Activated CD4-positive, alpha-beta memory T cell treated with anti-CD3 and anti-CD28 coated beads, Interleukin-2, amount 10 ng/mL, durations not matched to agents 7 days and 5 days (primary cell): ENCODE measurements at regions not wholly inside any gene's neighbourhood (a gene's known extent, or its start where the extent isn't known, plus 50 kb on each side); places are given as distances from the start of the nearest gene placed in this dataset.

Experiments
- CTCF ChIA-PET: fragments of 350-600 bp; sonication (Branson Sonifier 250); formaldehyde crosslinking; loops from one replicate; lab custom pipeline; 2021; ENCODE audit warnings: antibody characterized with exemption, inconsistent platforms; lab: Charles Lee
- POLR2A ChIA-PET: fragments of 350-600 bp; sonication (Branson Sonifier 250); formaldehyde crosslinking; loops from one replicate; lab custom pipeline; 2021; ENCODE audit warnings: antibody characterized with exemption; lab: Charles Lee
- DNase-seq: peaks from one replicate; pipeline ENCODE4 v3.0.0-alpha.2; 2020
- H3K27ac Mint-ChIP-seq: one replicate; pipeline ENCODE4 v1.8.0; 2021; ENCODE audit warnings: mild to moderate bottlenecking, mixed read lengths
- H3K27me3 Mint-ChIP-seq: one replicate; pipeline ENCODE4 v1.8.0; 2021; ENCODE audit warnings: mixed read lengths
- H3K36me3 Mint-ChIP-seq: one replicate; pipeline ENCODE4 v1.8.0; 2021; ENCODE audit warnings: low read depth, mixed read lengths
- H3K4me1 Mint-ChIP-seq: one replicate; pipeline ENCODE4 v1.8.0; 2021; ENCODE audit warnings: mixed read lengths
- H3K4me3 Mint-ChIP-seq: one replicate; pipeline ENCODE4 v1.8.0; 2021; ENCODE audit warnings: mild to moderate bottlenecking, mixed read lengths
- H3K9me3 Mint-ChIP-seq: one replicate; pipeline ENCODE4 v1.8.0; 2021; ENCODE audit warnings: mixed read lengths

DNA sequence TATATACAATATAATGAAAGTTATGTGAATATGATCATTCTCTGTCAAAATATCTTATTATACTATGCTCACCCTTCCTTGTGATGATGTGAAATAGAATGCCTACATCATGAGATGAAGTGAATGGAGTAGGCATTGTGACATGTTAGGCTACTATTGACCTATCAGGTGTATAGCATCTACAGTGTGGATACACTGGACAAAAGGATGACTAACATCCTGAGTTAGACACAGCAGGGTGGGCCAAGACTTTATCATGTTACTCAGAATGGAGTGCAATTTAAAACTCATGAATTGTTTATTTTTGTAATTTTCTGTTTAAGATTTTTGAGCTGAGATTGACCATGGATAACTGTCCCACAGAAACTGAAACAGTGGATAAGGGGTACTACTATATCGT is 53.4 kb upstream of the NAV3 start:
- Mint-ChIP-seq H3K9me3 (peaks cover 3% of the 10 kb centered on the region), H3K27ac (no peak overlapping the region), H3K4me3 (no peak overlapping the region), H3K36me3 (no peaks in the 10 kb centered on the region), H3K4me1 (no peaks in the 10 kb centered on the region), H3K27me3 (no peaks in the 10 kb centered on the region)
- CTCF ChIA-PET, result no interaction called here
- no peak for DNase-seq
- POLR2A ChIA-PET, result no interaction called here

DNA sequence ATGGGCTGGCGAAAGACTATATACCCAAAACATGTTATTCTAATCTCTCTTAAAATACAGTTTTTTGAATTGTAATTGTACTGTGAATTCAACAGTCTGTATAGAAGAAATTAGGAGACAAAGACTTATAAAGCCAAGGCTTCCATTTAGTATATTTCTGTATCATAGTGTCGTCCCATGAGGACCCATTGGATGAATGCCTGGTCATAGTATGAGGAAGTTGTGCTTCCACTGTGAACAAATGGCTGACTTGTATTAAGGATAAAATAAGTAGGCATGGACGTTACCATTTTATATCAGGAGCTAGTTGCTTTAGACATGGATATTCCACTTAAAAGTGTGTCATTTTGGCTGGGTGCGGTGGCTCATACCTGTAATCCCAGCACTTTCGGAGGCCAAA is 55.9 kb upstream of the NAV3 start:
- H3K27ac Mint-ChIP-seq, result no peak overlapping the region
- H3K9me3 Mint-ChIP-seq, result peaks cover 3% of the 10 kb centered on the region
- H3K4me3 Mint-ChIP-seq, result no peak overlapping the region
- H3K36me3 Mint-ChIP-seq, result no peaks in the 10 kb centered on the region
- no peaks in the 10 kb centered on the region for H3K4me1 Mint-ChIP-seq
- POLR2A ChIA-PET, result no interaction called here
- CTCF ChIA-PET, result no interaction called here
- H3K27me3 Mint-ChIP-seq, result no peaks in the 10 kb centered on the region
- no peak for DNase-seq

DNA sequence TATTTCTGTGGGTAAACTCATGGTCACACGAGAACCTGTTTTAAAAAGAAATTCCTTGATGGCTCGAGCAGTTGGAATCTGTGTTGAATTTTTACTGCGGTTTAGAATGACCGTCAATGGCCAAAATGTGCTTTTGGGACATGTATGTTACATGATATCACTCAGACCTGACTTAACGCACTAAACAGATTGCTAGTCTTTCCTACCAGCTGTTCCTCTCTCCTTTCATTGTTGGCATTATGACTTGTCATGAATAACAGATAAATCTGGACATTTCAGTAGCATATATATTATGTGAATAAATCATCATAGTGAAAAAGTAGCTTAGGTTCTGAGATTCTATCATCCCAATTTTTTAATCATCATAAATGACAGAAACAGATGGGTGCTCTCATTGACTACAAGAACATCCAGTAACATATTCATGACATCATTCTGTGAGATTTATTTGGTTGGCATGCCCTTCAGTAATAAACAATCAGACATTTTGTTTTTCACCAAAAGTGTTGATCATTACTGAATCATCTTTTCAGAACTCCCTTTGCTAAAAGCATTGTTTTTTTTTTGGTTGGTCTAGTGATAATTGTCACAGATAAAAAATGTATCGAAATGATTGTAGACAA is 57.9 kb upstream of the NAV3 start:
- H3K4me1 Mint-ChIP-seq, result no peaks in the 10 kb centered on the region

DNA sequence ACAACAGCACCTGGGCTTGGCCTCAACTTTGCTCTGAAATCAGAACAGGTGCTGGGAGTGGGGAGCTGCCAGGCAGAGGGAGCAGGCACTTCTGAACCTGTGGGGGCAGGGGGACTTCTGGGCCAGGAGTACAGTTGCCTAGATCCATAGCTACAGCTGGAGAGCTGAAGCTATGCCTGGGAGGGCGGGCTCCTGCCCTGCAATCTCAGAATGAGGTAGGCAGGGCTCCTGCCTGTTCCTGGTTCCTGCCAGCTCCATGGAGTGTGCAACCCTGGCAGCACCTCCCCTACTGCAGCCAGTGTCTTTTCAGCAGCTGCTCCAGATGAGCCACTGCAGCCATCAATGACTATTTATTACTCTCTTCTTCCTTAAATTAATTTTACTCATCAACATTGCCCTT is 62.1 kb upstream of the NAV3 start:
- Mint-ChIP-seq H3K27me3 (no peaks in the 10 kb centered on the region), H3K4me1 (no peaks in the 10 kb centered on the region), H3K27ac (no peak overlapping the region), H3K9me3 (peaks cover 11% of the 10 kb centered on the region), H3K4me3 (no peak overlapping the region), H3K36me3 (no peaks in the 10 kb centered on the region)
- no peak for DNase-seq
- POLR2A ChIA-PET, result no interaction called here
- CTCF ChIA-PET, result no interaction called here

More for the DNA sequence above, 57.9 kb upstream of the NAV3 start:
- POLR2A ChIA-PET, result no interaction called here
- Mint-ChIP-seq H3K36me3 (no peaks in the 10 kb centered on the region), H3K4me3 (no peak overlapping the region), H3K27me3 (no peaks in the 10 kb centered on the region), H3K27ac (no peak overlapping the region), H3K9me3 (peaks cover 6% of the 10 kb centered on the region)
- DNase-seq, result no peak
- CTCF ChIA-PET, result no interaction called here

DNA sequence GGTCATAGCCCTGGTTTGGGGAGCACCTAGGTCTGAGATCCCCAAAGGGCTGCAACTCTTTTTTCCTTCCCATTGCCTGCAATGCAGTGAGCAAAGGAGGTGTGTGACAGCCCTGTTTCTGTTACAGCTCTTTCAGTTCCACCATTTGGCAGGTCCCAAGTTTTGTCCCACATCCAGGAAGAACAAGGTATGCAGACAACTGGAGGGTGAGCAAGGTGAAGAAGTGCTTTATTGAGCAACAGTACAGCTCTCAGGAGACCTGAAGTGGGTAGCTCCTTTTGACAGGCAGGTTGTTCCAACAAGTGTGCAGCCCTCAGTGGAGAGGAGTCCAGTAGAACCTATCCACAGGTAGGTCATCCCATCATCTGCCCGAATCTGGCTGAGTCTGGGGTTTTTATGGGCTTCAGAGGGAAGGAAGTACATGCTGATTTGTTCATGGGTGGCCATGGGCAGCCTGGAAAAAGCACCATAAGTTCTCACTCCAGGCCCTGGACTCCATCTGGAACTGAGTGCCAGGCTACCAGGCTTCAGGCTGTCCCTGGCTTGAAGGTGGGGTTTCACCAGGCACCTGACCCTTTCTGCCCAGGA is 62.8 kb upstream of the NAV3 start:
- Mint-ChIP-seq H3K4me3 (no peak overlapping the region), H3K4me1 (no peaks in the 10 kb centered on the region)
- CTCF ChIA-PET, result no interaction called here

DNA sequence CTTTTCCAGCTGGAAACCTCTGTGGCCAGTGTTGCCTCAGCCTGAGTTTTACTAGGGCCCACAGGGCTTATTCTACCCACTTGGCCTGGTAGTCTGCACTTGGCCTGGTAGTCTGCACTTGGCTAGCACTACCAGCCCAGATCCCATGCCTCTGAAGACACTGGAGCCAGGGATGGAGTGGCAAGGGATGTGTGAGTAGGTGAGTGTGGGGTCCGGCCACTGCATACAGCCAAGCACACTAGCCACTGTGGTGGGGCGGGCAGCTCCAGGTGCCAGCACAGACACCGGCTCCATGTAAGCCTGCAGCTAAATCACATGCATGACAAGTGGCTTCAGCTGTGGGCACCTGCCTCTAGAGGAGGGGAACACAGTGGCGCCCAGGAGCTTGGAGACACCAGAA is 63.4 kb upstream of the NAV3 start:
- no peak overlapping the region for H3K27ac Mint-ChIP-seq
- no peaks in the 10 kb centered on the region for H3K4me1 Mint-ChIP-seq
- no peaks in the 10 kb centered on the region for H3K27me3 Mint-ChIP-seq
- CTCF ChIA-PET, result no interaction called here
- H3K9me3 Mint-ChIP-seq, result peaks cover 11% of the 10 kb centered on the region
- no peaks in the 10 kb centered on the region for H3K36me3 Mint-ChIP-seq
- POLR2A ChIA-PET, result no interaction called here
- H3K4me3 Mint-ChIP-seq, result no peak overlapping the region
- no peak for DNase-seq

More for the DNA sequence above, 62.8 kb upstream of the NAV3 start:
- H3K9me3 Mint-ChIP-seq, result peaks cover 11% of the 10 kb centered on the region
- no peaks in the 10 kb centered on the region for H3K27me3 Mint-ChIP-seq
- no peak overlapping the region for H3K27ac Mint-ChIP-seq
- H3K36me3 Mint-ChIP-seq, result no peaks in the 10 kb centered on the region
- DNase-seq, result no peak
- POLR2A ChIA-PET, result no interaction called here

DNA sequence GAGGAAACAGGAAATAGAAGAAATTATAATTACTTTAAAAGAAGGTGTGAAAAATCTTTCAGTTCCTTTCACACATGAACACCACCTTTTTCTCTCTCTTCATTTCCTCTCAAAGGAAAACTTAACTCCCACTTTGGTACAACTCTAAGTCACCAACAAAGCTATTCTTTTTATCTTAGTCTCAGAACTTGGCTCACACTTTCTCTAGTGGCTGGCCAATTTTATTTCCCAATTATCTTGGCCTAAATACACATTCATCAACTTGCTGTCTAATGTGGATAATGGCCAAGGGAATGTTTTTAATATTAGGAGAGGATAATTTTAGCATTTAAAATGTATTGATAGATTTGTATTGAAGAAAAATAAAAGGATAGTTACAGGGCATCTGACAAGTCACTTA is 64.5 kb upstream of the NAV3 start:
- ChIA-PET CTCF (no interaction called here), POLR2A (no interaction called here)
- H3K27ac Mint-ChIP-seq, result no peak overlapping the region
- H3K4me1 Mint-ChIP-seq, result no peaks in the 10 kb centered on the region
- no peak for DNase-seq
- H3K4me3 Mint-ChIP-seq, result no peak overlapping the region
- H3K36me3 Mint-ChIP-seq, result no peaks in the 10 kb centered on the region
- H3K9me3 Mint-ChIP-seq, result peaks cover 16% of the 10 kb centered on the region
- no peaks in the 10 kb centered on the region for H3K27me3 Mint-ChIP-seq

DNA sequence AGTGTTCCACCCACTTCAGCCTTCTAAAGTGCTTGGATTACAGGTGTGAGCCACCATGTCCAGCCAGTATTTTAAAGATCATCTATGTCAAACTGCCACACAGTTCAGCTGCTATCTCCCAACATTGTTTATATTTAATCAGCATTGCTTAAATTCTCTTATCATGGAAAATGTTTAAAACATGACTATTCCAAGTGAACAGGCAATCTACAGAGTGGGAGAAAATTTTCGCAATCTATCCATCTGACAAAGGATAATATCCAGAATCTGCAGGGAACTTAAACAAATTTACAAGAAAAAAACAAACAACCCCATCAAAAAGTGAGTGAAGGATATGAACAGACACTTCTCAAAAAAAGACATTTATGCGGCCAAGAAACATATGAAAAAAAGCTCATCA is 69.4 kb upstream of the NAV3 start:
- ChIA-PET POLR2A (no interaction called here), CTCF (no interaction called here)
- H3K4me3 Mint-ChIP-seq, result no peak overlapping the region
- H3K36me3 Mint-ChIP-seq, result no peaks in the 10 kb centered on the region
- H3K4me1 Mint-ChIP-seq, result no peaks in the 10 kb centered on the region
- no peak for DNase-seq
- peaks cover 16% of the 10 kb centered on the region for H3K9me3 Mint-ChIP-seq
- H3K27ac Mint-ChIP-seq, result no peak overlapping the region
- H3K27me3 Mint-ChIP-seq, result no peaks in the 10 kb centered on the region

DNA sequence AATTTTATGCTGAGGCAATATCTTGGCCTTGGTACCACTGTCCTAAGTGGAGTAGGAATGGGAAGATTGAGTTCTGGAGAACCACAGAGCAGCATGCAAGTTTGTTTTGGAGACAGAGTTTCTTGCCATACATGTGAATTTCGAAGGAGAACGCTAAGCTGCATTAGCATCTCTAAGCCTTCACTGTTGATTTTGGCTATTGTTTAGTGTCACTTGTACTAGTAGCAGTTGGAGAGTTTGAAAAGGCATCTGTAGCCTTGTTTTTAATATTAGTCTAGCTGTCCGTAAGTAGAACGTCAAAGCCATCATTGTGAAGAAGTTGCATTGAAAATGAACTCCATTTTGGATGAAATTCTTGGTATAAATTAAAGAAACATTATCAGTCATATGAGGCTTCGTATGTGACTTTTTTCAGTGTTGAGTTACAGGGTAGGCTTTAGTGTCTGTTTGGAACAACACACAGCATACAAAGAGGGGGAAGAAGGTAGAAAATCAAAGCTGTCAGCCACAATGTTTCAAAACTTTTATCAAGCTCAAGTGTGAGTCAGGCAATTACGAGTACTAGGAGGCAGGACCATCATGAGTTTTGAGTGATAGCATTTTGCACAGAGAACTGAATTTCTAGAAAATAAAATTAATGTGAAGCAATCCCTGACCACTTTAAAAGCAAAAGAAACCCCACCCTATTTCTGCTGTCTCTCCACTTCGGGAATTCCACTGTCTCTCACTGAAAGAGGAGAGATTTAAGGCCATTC is 70.2 kb upstream of the NAV3 start:
- no peaks in the 10 kb centered on the region for H3K27me3 Mint-ChIP-seq
- ChIA-PET POLR2A (no interaction called here), CTCF (no interaction called here)
- DNase-seq, result no peak
- no peak overlapping the region for H3K27ac Mint-ChIP-seq
- no peak overlapping the region for H3K4me3 Mint-ChIP-seq
- no peaks in the 10 kb centered on the region for H3K4me1 Mint-ChIP-seq
- no peaks in the 10 kb centered on the region for H3K36me3 Mint-ChIP-seq
- peaks cover 12% of the 10 kb centered on the region for H3K9me3 Mint-ChIP-seq

DNA sequence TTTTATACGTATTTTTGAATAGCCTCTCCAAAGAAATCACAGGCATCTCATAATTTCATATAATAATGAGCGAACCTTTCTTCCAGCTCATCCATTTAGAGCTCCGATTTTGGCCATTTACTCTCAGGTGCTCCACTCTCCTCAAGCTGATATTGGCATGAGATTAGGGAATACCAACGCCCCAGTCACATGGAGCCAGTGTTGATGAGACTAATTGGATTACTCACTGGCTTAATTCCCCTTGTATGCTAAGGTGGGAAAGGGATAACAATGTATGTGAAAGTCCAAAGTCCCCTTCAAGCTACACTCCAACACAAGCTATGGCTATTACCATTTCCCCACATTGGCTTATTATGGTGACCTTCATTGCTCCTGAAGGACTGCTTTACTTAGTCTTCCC is 76.6 kb upstream of the NAV3 start:
- H3K36me3 Mint-ChIP-seq, result no peaks in the 10 kb centered on the region
- H3K4me1 Mint-ChIP-seq, result no peaks in the 10 kb centered on the region
- H3K4me3 Mint-ChIP-seq, result no peak overlapping the region
- ChIA-PET POLR2A (no interaction called here), CTCF (no interaction called here)
- no peak for DNase-seq
- H3K27me3 Mint-ChIP-seq, result no peaks in the 10 kb centered on the region
- no peaks in the 10 kb centered on the region for H3K9me3 Mint-ChIP-seq
- no peak overlapping the region for H3K27ac Mint-ChIP-seq

DNA sequence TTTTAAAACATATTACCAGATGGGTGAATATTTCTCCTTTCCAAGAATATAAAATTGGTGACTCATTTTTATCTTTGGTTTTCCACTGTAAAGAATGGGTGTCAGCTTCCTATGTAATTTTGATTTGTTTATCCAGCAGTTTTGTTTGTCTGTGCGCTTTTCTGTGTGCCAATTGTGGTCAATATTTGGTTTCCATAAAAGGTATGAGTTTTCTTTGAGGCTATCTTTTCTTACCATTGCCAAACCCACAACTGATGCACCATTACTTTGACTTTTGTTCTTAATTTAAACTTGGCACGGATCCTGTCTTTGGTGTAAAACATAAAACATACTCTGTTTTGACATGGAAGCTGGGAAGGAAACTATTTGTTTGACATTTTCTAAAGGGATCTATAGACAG is 78.8 kb upstream of the NAV3 start:
- H3K27me3 Mint-ChIP-seq, result no peaks in the 10 kb centered on the region
- ChIA-PET CTCF (no interaction called here), POLR2A (no interaction called here)
- H3K4me1 Mint-ChIP-seq, result no peaks in the 10 kb centered on the region
- no peak for DNase-seq
- no peaks in the 10 kb centered on the region for H3K36me3 Mint-ChIP-seq
- no peaks in the 10 kb centered on the region for H3K9me3 Mint-ChIP-seq
- no peak overlapping the region for H3K4me3 Mint-ChIP-seq
- no peak overlapping the region for H3K27ac Mint-ChIP-seq

DNA sequence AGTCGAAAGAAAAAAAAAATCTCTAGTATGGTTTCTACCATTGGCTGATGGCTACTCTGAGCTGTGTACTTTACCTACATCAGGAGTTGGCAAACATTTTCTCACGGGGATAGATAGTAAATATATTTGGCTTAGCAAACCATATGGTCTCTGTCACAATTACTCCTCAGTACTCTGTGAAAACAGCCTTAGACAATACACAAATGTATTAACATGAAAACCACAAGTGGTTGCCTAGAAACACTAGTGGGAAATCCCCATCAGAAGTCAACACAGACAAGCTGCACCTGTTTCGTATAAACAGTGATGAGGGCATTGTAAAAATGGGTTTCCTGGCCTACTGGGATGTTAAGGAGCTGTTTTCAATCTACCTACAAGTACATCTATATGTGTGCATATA is 84.6 kb upstream of the NAV3 start:
- H3K4me3 Mint-ChIP-seq, result no peak overlapping the region
- H3K27me3 Mint-ChIP-seq, result no peaks in the 10 kb centered on the region
- no peak for DNase-seq
- POLR2A ChIA-PET, result no interaction called here
- no peaks in the 10 kb centered on the region for H3K4me1 Mint-ChIP-seq
- CTCF ChIA-PET, result no interaction called here
- no peaks in the 10 kb centered on the region for H3K9me3 Mint-ChIP-seq
- H3K27ac Mint-ChIP-seq, result no peak overlapping the region
- no peaks in the 10 kb centered on the region for H3K36me3 Mint-ChIP-seq

DNA sequence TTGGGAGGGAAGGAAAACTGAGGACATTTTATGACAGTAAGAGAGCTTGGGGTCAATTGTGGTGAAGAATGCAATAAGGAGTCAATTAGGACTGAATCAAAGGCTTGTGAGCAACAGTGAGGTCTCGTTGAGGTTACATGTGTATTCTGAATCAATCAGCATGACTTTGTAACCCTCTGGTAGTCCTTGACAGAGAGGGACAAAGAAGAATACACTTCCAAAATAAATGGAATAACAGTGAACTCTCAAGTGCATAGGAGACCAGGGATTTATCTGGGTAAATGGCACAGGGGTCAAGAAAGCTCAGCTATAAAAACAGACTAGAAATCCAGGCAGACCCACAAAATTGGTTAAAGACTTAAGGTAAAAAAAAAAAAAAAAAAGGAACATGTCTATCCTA is 85.1 kb upstream of the NAV3 start:
- no peak overlapping the region for H3K4me3 Mint-ChIP-seq
- DNase-seq, result no peak
- CTCF ChIA-PET, result no interaction called here
- no peaks in the 10 kb centered on the region for H3K27me3 Mint-ChIP-seq
- H3K4me1 Mint-ChIP-seq, result no peaks in the 10 kb centered on the region
- H3K36me3 Mint-ChIP-seq, result no peaks in the 10 kb centered on the region
- POLR2A ChIA-PET, result no interaction called here
- H3K27ac Mint-ChIP-seq, result no peak overlapping the region
- H3K9me3 Mint-ChIP-seq, result no peaks in the 10 kb centered on the region

DNA sequence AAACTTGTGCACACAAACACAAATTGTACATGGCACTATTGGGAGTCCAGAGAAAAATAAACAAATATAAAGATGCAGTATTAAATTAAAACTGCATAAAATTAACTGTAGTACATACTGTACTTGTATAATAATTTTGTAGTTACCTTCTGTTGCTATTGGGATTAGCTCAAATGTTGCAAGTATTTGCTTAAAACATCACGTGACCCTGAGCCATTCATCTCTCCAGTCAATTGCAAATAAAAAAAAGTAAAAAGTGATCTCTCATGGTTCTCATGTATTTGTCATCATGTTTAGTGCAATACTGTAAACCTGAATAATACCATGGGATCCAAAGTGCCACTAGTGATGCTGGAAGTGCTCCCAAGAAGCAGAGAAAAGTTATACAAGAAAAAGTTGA is 88.1 kb upstream of the NAV3 start:
- no peaks in the 10 kb centered on the region for H3K27me3 Mint-ChIP-seq
- H3K9me3 Mint-ChIP-seq, result peaks cover 7% of the 10 kb centered on the region
- H3K36me3 Mint-ChIP-seq, result no peaks in the 10 kb centered on the region
- no peak overlapping the region for H3K27ac Mint-ChIP-seq
- H3K4me3 Mint-ChIP-seq, result no peak overlapping the region
- ChIA-PET CTCF (no interaction called here), POLR2A (no interaction called here)
- H3K4me1 Mint-ChIP-seq, result no peaks in the 10 kb centered on the region
- DNase-seq, result no peak
